H1 (cell line): ENCODE measurements at regions not wholly inside any gene's neighbourhood (a gene's known extent, or its start where the extent isn't known, plus 50 kb on each side); places are given as distances from the start of the nearest gene placed in this dataset.

Experiments
- CHD1 ChIP-seq: IDR thresholded peaks from 2 replicates; pipeline ENCODE4 v1.6.1; 2012; ENCODE audit warnings: low read depth, low read length, improper control_type of control experiment
- CHD7 ChIP-seq: fragments of 300-600 bp; sonication (generic); IDR thresholded peaks from 2 replicates; pipeline ENCODE4 v1.7.1; 2012; ENCODE audit warnings: low read length, moderate library complexity, mild to moderate bottlenecking, inconsistent platforms; ENCODE audit not compliant: insufficient replicate concordance
- SIX5 ChIP-seq: IDR thresholded peaks from 2 replicates; pipeline ENCODE4 v1.6.1; 2011; ENCODE audit warnings: mild to moderate bottlenecking, low read depth, low read length
- TEAD4 ChIP-seq: IDR thresholded peaks from 2 replicates; pipeline ENCODE4 v1.6.1; 2012; ENCODE audit warnings: low read depth, low read length, inconsistent platforms, mixed read lengths

GRCh38 chr17:63124536-63124935 lies 158.5 kb downstream of the TANC2 start (continued):
- no peak for TF ChIP-seq CHD7
- TF ChIP-seq SIX5 = no peak
- TF ChIP-seq TEAD4 = no peak
- no peak for TF ChIP-seq CHD1
- TF ChIP-seq, all 59 proteins: peak for 1
